Adrenal gland (tissue), 9 donors: ENCODE measurements at regions not wholly inside any gene's neighbourhood (a gene's known extent, or its start where the extent isn't known, plus 50 kb on each side); places are given as distances from the start of the nearest gene placed in this dataset.
"Not testable (repeated sequence)": the region's sequence is repeated elsewhere in the genome, so short reads cannot be mapped to it uniquely, and the experiment has no call there.

Source experiments
- DNase-seq, 7 donors: peaks; one replicate each; pipeline ENCODE4 v3.0.0-alpha.2; 2019 to 2020
- H3K27ac ChIP-seq, 5 donors: fragments of 200-600 bp; sonication (generic) in 4 of 5; 1 replicate in 3 of 5; 2 replicates in 2 of 5; pipeline versions ENCODE4 v1.5.1 to v1.8.0; 2016 to 2020; ENCODE audit warnings: mild to moderate bottlenecking in 1 of 5
- H3K27me3 ChIP-seq: fragments of 200-600 bp; 2 replicates; pipeline ENCODE4 v1.8.0; 2021
- H3K36me3 ChIP-seq, 2 donors: fragments of 200-600 bp; replicated peaks in 1 of 2; 1 replicate in 1 of 2; 2 replicates in 1 of 2; pipeline versions ENCODE4 v1.5.1 to v1.8.0; 2018 to 2022
- H3K4me1 ChIP-seq, 2 donors: fragments of 200-600 bp; replicated peaks in 1 of 2; 1 replicate in 1 of 2; 2 replicates in 1 of 2; pipeline versions ENCODE4 v1.5.1 to v1.8.0; 2018 to 2021
- H3K4me3 ChIP-seq, 4 donors: fragments of 200-600 bp; sonication (generic) in 3 of 4; one replicate each; pipeline ENCODE4 v1.5.1; 2016 to 2018
- H3K9me3 ChIP-seq, 3 donors: fragments of 200-600 bp; sonication (generic) in 1 of 3; replicated peaks in 1 of 3; 1 replicate in 2 of 3; 2 replicates in 1 of 3; pipeline versions ENCODE4 v1.5.1 to v1.8.0; 2016 to 2021
- POLR2A ChIP-seq, 2 donors: fragments of 450-650 bp; IDR thresholded peaks; one replicate each; pipeline ENCODE4 v1.6.1; 2017; ENCODE audit warnings: antibody characterized with exemption in 2 of 2, mild to moderate bottlenecking in 2 of 2, moderate library complexity in 1 of 2
- WGBS, 4 donors: extraction: QIAGEN DNeasy Blood & Tissue Kit in 2 of 4; methylation state at CpG; one replicate each; pipeline versions ENCODE4 v1.1.5 to v1.1.7; 2013 to 2017; 5-methylcytosine and 5-hydroxymethylcytosine counted together
- intact Hi-C, 2 donors: fragments of 100-400 bp; cut with DNase I; formaldehyde crosslinking; loops; one replicate each; pipeline versions ENCODE4 v1.14.1 to v1.15.0; 2022 to 2023
- TF ChIP-seq, protein P1 (sequence below), 6 experiments: fragments of 450-650 bp in 4 of 6; fragments of 200-600 bp in 2 of 6; sonication (generic) in 1 of 6; IDR thresholded peaks; 1 replicate in 5 of 6; 2 replicates in 1 of 6; pipeline versions ENCODE4 v1.5.1 to v1.8.0; 2016 to 2021; ENCODE audit warnings: antibody characterized with exemption in 6 of 6, mild to moderate bottlenecking in 2 of 6, moderate library complexity in 1 of 6
- donor health status: healthy with polysubstance abuse.
- donor health status: Bipolar disorder and iron deficiency.
- donor health status: DM: yes; HTN: yes; CAD: no.
- donor health status: DM: no; HTN: no; CAD: no.
- donor health status: DM: no; HTN: no; CAD: no.

GRCh38 chr20:47887477-47888080 is 102.3 kb upstream of the SULF2 start:
- intact Hi-C loops = no loop called here
- 81 to 86% (median 83%) methylated on average over 9 to 10 of the region's 10 CpGs for WGBS, 4 donors
- Histone ChIP-seq H3K9me3 (no peaks in the 10 kb centered on the region), H3K4me3 (no peak overlapping the region), H3K27me3 (no peaks in the 10 kb centered on the region), H3K4me1 (no peaks in the 10 kb centered on the region), H3K36me3 (no peaks in the 10 kb centered on the region), H3K27ac (no peak overlapping the region)
- no peak for DNase-seq
- TF ChIP-seq POLR2A (IDR thresholded peaks at IDR 0.05) = no peak
- TF ChIP-seq, protein P1, sequence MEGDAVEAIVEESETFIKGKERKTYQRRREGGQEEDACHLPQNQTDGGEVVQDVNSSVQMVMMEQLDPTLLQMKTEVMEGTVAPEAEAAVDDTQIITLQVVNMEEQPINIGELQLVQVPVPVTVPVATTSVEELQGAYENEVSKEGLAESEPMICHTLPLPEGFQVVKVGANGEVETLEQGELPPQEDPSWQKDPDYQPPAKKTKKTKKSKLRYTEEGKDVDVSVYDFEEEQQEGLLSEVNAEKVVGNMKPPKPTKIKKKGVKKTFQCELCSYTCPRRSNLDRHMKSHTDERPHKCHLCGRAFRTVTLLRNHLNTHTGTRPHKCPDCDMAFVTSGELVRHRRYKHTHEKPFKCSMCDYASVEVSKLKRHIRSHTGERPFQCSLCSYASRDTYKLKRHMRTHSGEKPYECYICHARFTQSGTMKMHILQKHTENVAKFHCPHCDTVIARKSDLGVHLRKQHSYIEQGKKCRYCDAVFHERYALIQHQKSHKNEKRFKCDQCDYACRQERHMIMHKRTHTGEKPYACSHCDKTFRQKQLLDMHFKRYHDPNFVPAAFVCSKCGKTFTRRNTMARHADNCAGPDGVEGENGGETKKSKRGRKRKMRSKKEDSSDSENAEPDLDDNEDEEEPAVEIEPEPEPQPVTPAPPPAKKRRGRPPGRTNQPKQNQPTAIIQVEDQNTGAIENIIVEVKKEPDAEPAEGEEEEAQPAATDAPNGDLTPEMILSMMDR (IDR thresholded peaks at IDR 0.05) = no peak

GRCh38 chr20:47887064-47887463 is 101.8 kb upstream of the SULF2 start:
- Histone ChIP-seq H3K4me3 (no peak overlapping the region), H3K27ac (no peak overlapping the region), H3K27me3 (no peaks in the 10 kb centered on the region), H3K36me3 (no peaks in the 10 kb centered on the region), H3K9me3 (no peaks in the 10 kb centered on the region), H3K4me1 (no peaks in the 10 kb centered on the region)
- DNase-seq = no peak
- TF ChIP-seq, protein P1 (IDR thresholded peaks at IDR 0.05) = no peak
- intact Hi-C loops = no loop called here
- 81 to 94% (median 87%) methylated on average over 8 of the region's 8 CpGs for WGBS, 4 donors

DNA sequence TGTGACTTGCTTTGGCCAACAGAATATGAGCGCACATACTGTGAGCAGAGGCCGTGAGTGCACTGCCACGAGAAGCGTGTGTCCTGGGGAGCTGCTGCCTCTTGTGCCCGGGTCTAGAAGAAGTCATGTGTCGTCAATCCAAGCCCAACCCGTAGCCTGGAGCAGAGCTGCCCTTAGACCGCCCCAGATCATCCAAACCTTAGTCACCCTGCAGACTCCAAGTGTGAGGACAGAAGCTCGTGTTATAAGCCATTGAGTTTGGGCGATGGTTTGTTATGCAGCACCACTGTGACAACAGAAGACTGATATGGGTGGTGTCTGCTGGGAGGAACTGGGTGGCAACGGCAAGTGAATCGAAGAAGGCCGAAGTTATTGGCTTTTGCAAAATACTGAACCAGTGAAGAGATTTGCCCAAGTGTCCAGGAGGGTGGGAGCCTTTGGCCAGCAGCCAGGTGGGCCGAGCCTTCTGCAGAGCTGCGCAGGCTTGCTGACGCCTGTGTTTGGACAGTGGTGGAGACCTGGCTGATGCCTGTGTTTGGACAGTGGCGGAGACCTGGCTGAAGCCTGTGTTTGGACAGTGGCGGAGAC is 101.3 kb upstream of the SULF2 start:
- H3K9me3 ChIP-seq = no peaks in the 10 kb centered on the region
- no peaks in the 10 kb centered on the region for H3K27me3 ChIP-seq
- whole genome bisulfite sequencing, 4 donors = 86 to 91% (median 88%) methylated on average over 14 to 18 of the region's 18 CpGs
- DNase-seq = no peak
- H3K4me3 ChIP-seq = no peak overlapping the region
- TF ChIP-seq POLR2A (IDR thresholded peaks at IDR 0.05) = no peak
- TF ChIP-seq, protein P1 (IDR thresholded peaks at IDR 0.05) = no peak
- intact Hi-C loops = no loop called here
- H3K4me1 ChIP-seq = no peaks in the 10 kb centered on the region
- no peak overlapping the region for H3K27ac ChIP-seq
- no peaks in the 10 kb centered on the region for H3K36me3 ChIP-seq

DNA sequence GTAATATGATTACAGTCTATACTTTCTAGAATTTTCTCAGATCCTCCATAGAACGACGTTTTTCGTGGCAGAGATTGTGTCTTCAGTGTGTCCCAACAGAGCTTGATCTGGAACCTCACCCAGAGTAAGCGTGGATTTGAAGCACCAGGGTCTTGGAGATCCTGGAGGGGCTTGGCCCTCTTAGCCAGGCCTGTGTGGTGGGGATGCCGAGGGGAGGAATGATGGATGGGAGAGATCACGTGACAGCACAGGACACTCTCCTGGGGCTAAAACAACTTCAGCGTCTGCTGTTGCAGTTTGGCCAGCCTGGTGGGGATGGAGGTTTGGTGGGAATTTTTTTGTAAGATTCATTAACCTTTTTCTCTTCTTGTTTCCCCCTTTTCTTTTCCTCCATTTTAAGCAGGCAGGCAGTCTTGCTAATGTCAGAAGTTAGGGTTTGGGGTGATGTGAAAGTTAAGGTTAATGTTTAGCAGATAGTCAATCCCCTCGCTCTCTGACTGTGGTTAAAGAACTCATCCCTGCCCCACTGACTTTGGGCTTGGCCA is 100.7 kb upstream of the SULF2 start:
- intact Hi-C loops = no loop called here
- TF ChIP-seq, protein P1 (IDR thresholded peaks at IDR 0.05) = no peak
- TF ChIP-seq POLR2A (IDR thresholded peaks at IDR 0.05) = no peak
- no peak overlapping the region for H3K27ac ChIP-seq
- H3K4me1 ChIP-seq = no peaks in the 10 kb centered on the region
- no peaks in the 10 kb centered on the region for H3K9me3 ChIP-seq
- WGBS, 4 donors = 81 to 88% (median 86%) methylated on average over 8 of the region's 8 CpGs
- DNase-seq = no peak
- H3K27me3 ChIP-seq = no peaks in the 10 kb centered on the region
- no peak overlapping the region for H3K4me3 ChIP-seq
- H3K36me3 ChIP-seq = no peaks in the 10 kb centered on the region

DNA sequence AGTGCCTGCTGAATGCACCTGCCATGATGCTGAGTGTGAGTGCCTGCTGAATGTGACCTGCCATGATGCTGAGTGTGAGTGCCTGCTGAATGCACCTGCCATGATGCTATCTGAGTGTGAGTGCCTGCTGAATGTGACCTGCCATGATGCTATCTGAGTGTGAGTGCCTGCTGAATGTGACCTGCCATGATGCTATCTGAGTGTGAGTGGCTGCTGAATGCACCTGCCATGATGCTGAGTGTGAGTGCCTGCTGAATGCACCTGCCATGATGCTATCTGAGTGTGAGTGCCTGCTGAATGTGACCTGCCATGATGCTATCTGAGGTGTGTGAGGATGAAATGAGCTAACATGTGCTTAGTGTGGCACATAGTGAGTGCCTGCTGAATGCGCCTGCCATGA is 98.7 kb upstream of the SULF2 start:
- H3K27ac ChIP-seq, DNase-seq, intact Hi-C loops, H3K27me3 ChIP-seq, H3K4me1 ChIP-seq, H3K4me3 ChIP-seq, H3K36me3 ChIP-seq, H3K9me3 ChIP-seq: not testable (repeated sequence)
- WGBS, 4 donors = 70 to 91% (median 90%) methylated on average over 1 of the region's 1 CpG; no CpG with 5 or more reads in 1 of the 4 donors
